ENCODE measurements at regions not wholly inside any gene's neighbourhood (a gene's known extent, or its start where the extent isn't known, plus 50 kb on each side); places are given as distances from the start of the nearest gene placed in this dataset.

DNA sequence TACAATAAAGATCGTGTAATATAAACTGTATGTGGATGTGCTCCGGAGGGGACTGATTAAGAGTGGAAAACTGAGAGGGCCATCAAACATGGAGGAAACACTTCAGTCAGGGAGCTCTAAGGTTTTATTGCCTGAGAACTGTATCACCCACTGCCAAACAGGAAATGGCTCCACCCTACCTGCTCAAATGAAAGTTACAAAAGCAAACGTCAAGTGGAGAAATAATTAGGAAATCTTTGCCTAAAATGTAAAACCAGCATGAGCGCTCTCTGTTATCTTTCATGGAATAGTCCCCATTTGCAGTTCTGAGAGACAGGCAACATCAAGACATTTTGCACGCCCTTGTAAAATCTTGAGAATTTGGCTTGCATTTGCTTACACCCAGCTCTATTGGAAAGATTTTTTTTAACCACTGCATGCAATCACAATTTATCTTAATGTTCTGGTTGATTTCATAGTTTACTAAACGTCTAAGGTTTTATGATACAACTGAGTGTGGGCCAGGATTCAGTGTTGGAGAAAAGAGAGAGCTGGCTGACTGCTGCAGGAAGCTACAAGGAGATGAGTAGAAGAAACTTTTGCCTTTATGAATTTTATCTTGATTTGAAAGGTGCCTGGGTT is 344.0 kb upstream of the PRICKLE1 start:
- ATAC-seq (ENCODE audit: low read depth) (no peak), DNase-seq (ENCODE audit: low spot score) (no peak)
- Histone ChIP-seq H3K4me3 (ENCODE audit: severe bottlenecking) (no peak overlapping the region), H3K36me3 (ENCODE audit: low read depth) (no peaks in the 10 kb centered on the region), H3K4me1 (ENCODE audit: insufficient read depth, poor library complexity, severe bottlenecking) (peaks cover 10% of the 10 kb centered on the region), H3K9me3 (ENCODE audit: severe bottlenecking) (no peaks in the 10 kb centered on the region), H3K27ac (ENCODE audit: poor library complexity, severe bottlenecking) (no peak overlapping the region), H3K27me3 (ENCODE audit: insufficient read depth, poor library complexity, severe bottlenecking) (no peaks in the 10 kb centered on the region)
- TF ChIP-seq, protein P1, sequence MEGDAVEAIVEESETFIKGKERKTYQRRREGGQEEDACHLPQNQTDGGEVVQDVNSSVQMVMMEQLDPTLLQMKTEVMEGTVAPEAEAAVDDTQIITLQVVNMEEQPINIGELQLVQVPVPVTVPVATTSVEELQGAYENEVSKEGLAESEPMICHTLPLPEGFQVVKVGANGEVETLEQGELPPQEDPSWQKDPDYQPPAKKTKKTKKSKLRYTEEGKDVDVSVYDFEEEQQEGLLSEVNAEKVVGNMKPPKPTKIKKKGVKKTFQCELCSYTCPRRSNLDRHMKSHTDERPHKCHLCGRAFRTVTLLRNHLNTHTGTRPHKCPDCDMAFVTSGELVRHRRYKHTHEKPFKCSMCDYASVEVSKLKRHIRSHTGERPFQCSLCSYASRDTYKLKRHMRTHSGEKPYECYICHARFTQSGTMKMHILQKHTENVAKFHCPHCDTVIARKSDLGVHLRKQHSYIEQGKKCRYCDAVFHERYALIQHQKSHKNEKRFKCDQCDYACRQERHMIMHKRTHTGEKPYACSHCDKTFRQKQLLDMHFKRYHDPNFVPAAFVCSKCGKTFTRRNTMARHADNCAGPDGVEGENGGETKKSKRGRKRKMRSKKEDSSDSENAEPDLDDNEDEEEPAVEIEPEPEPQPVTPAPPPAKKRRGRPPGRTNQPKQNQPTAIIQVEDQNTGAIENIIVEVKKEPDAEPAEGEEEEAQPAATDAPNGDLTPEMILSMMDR (IDR thresholded peaks at IDR 0.05; ENCODE audit: poor library complexity, severe bottlenecking) = no peak

DNA sequence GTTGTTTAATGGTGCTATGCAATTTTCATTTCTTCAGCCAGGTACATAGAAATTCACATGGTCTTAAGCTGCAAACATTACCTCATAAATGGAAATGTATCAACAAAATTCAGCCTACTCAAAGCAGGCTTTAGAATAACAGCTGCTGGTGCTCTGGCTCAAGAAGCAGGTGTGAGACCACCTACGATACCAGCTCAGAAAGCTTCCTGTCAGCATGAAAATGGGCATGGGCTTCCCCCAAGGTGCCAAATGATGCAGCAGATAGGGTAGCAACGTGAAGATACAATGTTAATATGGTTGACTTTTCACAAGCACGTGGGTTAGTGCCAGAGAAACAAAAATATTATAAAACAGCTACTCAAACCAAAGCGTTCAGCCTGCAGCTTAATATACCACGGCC is 343.4 kb upstream of the PRICKLE1 start:
- no peak for ATAC-seq (ENCODE audit: low read depth)
- DNase-seq (ENCODE audit: low spot score) = no peak

DNA sequence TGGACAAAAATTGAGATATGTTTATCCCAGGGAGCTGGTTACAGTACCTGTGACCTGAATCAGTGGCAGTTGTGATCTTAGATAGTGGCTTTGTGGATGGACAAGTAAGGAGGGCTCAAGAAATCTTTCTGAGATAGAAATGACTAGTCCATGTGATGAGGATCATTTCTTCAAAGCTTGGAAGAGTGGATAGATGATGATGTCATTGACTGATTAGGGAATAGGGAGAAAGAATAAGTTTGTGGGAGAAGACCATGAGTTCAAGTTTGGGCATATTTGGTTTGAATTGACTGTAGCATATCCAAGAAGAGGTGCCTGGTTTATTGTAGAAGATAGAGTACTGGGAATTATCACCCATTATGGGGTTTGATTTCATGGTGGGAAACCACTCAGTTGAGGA is 336.7 kb upstream of the PRICKLE1 start:
- DNase-seq (ENCODE audit: low spot score) = no peak
- no peak for ATAC-seq (ENCODE audit: low read depth)
- H3K4me1 ChIP-seq (ENCODE audit: insufficient read depth, poor library complexity, severe bottlenecking) = peaks cover 5% of the 10 kb centered on the region
- no peak overlapping the region for H3K4me3 ChIP-seq (ENCODE audit: severe bottlenecking)
- H3K27me3 ChIP-seq (ENCODE audit: insufficient read depth, poor library complexity, severe bottlenecking) = no peaks in the 10 kb centered on the region
- H3K36me3 ChIP-seq (ENCODE audit: low read depth) = no peaks in the 10 kb centered on the region
- H3K27ac ChIP-seq (ENCODE audit: poor library complexity, severe bottlenecking) = no peak overlapping the region
- TF ChIP-seq, protein P1 (IDR thresholded peaks at IDR 0.05; ENCODE audit: poor library complexity, severe bottlenecking) = no peak
- H3K9me3 ChIP-seq (ENCODE audit: severe bottlenecking) = no peaks in the 10 kb centered on the region

More for the DNA sequence above, 343.4 kb upstream of the PRICKLE1 start:
- Histone ChIP-seq H3K27me3 (ENCODE audit: insufficient read depth, poor library complexity, severe bottlenecking) (no peaks in the 10 kb centered on the region), H3K4me3 (ENCODE audit: severe bottlenecking) (no peak overlapping the region), H3K36me3 (ENCODE audit: low read depth) (no peaks in the 10 kb centered on the region), H3K9me3 (ENCODE audit: severe bottlenecking) (no peaks in the 10 kb centered on the region), H3K4me1 (ENCODE audit: insufficient read depth, poor library complexity, severe bottlenecking) (peaks cover 10% of the 10 kb centered on the region), H3K27ac (ENCODE audit: poor library complexity, severe bottlenecking) (no peak overlapping the region)
- TF ChIP-seq, protein P1 (IDR thresholded peaks at IDR 0.05; ENCODE audit: poor library complexity, severe bottlenecking) = no peak

DNA sequence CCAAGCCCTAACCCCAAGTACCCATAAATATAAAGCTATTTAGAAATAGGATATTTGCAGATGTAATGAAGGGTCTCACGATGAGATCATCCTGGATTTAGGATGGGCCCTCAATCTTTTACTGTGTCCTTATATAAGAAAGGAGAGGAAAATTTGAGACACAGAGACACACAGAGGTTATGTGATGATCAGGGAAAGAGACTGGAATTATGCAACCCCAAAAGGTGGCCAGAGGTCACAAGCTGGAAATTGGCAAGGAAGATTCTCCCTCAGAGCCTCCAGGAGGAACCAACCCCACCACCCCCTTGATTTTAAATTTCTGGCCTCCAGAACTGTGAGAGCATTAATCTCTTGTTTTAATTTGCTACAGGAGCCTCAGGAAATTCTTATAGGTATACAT is 334.9 kb upstream of the PRICKLE1 start:
- DNase-seq (ENCODE audit: low spot score) (no peak), ATAC-seq (ENCODE audit: low read depth) (no peak)
- Histone ChIP-seq H3K4me1 (ENCODE audit: insufficient read depth, poor library complexity, severe bottlenecking) (peaks cover 5% of the 10 kb centered on the region), H3K36me3 (ENCODE audit: low read depth) (no peaks in the 10 kb centered on the region), H3K27me3 (ENCODE audit: insufficient read depth, poor library complexity, severe bottlenecking) (no peaks in the 10 kb centered on the region), H3K4me3 (ENCODE audit: severe bottlenecking) (no peak overlapping the region), H3K9me3 (ENCODE audit: severe bottlenecking) (no peaks in the 10 kb centered on the region), H3K27ac (ENCODE audit: poor library complexity, severe bottlenecking) (no peak overlapping the region)
- TF ChIP-seq, protein P1 (IDR thresholded peaks at IDR 0.05; ENCODE audit: poor library complexity, severe bottlenecking) = no peak

DNA sequence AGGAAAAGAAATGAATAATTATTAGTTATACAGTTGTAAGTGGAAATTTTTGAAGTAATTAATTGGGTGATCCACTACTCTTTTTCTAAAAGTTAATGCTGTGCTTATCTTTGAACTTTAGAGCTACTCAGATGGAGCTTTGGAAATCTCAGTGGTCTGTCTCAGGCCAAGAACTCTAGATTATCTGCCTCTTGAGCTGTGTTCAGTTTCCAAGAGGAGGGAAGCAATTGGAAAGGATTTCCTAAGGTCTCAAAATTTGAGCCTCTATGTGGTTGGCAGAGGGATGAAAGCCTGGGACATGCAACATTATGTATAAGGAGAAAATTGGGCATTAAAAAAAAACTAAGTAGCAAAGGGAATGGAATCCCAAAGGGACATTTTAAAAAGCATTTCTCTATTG is 334.0 kb upstream of the PRICKLE1 start:
- no peak overlapping the region for H3K4me3 ChIP-seq (ENCODE audit: severe bottlenecking)
- no peaks in the 10 kb centered on the region for H3K9me3 ChIP-seq (ENCODE audit: severe bottlenecking)
- ATAC-seq (ENCODE audit: low read depth) (no peak), DNase-seq (ENCODE audit: low spot score) (no peak)
- H3K36me3 ChIP-seq (ENCODE audit: low read depth) = no peaks in the 10 kb centered on the region
- TF ChIP-seq, protein P1 (IDR thresholded peaks at IDR 0.05; ENCODE audit: poor library complexity, severe bottlenecking) = no peak
- H3K27me3 ChIP-seq (ENCODE audit: insufficient read depth, poor library complexity, severe bottlenecking) = no peaks in the 10 kb centered on the region
- peaks cover 5% of the 10 kb centered on the region for H3K4me1 ChIP-seq (ENCODE audit: insufficient read depth, poor library complexity, severe bottlenecking)
- no peak overlapping the region for H3K27ac ChIP-seq (ENCODE audit: poor library complexity, severe bottlenecking)
